HG03108 (cell line): ENCODE measurements at regions not wholly inside any gene's neighbourhood (a gene's known extent, or its start where the extent isn't known, plus 50 kb on each side); places are given as distances from the start of the nearest gene placed in this dataset.

ENCODE experiments used
- ATAC-seq: cut with Tn5 transposase; IDR thresholded peaks from one replicate; pipeline ENCODE4 v1.9.1; 2021; ENCODE audit warnings: moderate library complexity; ENCODE audit not compliant: unreplicated experiment

DNA sequence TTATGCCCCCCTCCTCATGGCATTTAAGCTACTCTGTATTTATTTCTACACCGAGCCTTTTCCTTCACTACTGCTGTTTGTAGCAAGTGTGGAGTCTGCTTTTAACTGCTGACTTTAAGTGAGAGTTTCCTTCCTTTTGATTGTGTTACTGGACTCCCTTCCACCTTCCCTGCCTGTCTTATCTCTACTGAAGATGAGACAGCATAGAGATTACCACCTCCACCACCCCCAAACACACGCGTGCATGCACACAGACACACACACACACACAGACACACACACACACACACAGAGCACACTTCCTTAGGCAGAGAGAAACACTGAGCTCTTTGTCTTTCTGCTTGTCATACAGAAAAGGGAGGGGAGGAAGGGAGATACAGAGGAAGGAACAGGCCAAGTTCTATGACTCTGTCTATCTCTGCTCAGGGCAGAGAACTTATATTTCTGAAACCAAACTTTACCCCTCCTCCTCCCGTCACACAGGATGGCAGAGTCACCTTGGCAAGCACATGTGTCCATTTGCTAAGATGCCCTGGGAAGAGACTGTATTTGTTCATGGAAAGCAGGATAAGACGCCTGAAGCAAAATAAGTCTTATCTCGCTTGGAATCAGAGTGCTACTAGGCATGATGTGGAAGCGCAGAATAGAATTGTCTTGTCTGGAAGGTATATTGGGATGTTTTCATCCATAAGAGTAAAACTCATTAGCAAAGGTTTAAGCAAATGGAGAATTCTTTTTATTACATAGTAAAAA, 81.8 kb upstream of the CAV2 start:
- no peak for ATAC-seq

DNA sequence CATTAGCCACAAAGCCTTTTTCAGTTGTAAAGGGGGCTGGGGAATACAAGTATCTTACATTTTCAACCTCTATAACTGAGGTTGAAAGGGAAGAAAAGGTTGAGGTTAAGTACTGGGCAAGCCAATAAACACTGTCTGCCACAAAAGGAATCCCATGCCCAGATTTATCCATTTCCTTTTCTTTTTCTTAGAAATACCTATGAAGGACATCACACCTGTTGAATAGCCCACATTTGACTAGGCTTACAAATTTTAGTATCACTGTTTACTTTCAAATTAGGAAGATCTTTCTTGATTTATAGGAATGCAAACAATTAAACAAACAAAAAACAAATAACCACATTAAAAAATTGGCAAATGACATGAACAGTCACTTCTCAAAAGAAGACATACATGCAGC, 81.0 kb upstream of the CAV2 start:
- no peak for ATAC-seq

- no peak for ATAC-seq
Measured at GRCh38 chr7:116420003-116420402, 79.5 kb upstream of the CAV2 start.

DNA sequence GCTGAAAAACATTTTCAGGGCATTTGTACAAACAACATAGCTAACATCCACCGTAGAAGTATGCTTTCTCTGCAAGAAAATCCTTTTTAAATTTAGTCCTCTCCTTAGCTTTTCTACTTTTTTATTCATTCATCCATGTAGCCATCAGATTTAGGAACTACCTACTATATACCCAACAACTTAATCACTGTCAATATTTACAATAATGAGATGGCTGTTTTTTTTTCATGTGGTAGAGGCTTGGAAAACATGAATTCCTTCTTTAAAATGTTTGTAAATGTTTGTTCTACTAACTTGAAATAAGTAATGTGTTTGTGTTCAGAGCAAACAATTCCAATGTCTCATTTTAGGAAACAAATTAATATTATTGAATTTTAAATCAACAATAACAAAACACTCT, 78.2 kb upstream of the CAV2 start:
- no peak for ATAC-seq

DNA sequence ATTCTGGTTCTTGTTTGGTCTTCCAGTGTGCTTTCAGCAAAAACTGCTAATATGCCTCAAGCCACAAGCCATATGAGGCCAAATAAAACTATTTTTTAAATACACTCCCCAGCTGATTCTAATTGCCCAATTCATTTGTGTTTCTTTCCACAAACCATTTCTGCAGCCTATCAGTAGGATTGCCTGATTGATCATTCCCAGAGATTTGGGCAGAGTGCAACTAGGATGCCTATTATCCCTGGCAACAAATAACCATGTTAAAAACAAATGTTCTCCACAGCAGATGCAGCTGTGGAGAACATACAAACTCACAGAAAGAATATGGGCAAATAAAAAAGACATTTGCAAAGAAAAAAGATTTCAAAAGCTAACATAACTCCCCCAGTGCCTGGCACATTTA, 76.9 kb upstream of the CAV2 start:
- no peak for ATAC-seq

- no peak for ATAC-seq
Measured at GRCh38 chr7:116423499-116423898, 76.0 kb upstream of the CAV2 start.

DNA sequence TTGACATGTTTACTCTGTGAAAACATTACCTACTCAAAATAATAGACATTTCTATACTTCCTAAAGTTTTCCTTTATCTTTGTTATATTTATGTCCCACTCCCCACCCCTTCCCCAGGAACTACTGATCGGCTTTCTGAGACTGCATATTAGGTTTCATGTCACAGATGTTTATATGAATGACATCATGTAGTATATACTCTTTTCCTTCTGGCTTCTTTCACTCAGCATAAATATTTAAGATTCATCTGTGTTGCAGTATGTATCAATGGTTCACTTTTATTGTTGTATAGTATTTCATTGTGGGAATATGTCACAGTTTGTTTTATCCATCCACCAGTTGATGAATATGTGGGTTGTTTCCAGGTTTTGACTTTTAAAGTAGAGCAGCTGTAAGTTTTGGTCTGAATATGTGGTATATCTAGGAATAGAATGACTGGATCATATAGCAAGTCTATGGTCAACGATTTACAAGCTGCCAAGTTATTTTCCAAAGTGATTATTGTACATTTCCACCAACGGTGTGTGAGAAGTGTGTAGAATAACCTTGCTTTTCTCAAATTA, 73.8 kb upstream of the CAV2 start:
- no peak for ATAC-seq

DNA sequence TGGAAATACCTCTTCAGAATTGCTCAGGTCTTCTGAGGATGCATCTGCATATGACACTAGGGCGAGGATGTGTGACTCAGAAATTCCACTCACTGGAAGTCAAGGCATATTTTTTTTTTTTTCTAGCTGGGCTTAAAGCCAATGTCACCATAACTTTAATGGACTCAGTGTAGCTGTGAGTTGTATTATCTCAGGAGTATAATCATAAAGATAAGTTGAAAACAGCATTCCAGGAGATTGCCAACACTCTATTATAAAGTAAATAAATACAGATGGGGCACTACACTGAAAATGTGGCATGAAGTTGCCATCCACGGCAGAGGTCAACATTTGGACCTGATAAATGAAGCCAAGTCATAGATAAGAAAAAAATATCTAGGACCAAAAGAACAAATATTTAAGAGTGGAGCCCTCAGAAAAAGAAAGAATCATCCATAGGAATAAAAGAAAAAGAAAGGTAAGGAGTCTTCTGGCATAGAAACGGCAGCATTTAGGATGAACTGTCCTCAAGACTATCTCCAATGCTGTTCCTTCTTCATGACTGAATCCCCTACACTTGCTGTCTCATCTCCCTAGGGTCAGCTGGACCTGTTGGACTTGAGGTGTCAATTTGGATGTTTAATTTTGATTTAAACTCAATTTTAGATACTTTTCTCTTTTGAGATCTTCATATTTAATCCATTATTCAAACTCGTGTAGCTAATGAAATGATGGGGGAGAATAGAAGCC, 72.9 kb upstream of the CAV2 start:
- ATAC-seq = no peak

GRCh38 chr7:116429986-116430619, 69.4 kb upstream of the CAV2 start:
- no peak for ATAC-seq

- ATAC-seq = no peak
Measured at GRCh38 chr7:116431787-116432526, 67.6 kb upstream of the CAV2 start.

GRCh38 chr7:116432527-116432916, 67.0 kb upstream of the CAV2 start:
- ATAC-seq = no peak

DNA sequence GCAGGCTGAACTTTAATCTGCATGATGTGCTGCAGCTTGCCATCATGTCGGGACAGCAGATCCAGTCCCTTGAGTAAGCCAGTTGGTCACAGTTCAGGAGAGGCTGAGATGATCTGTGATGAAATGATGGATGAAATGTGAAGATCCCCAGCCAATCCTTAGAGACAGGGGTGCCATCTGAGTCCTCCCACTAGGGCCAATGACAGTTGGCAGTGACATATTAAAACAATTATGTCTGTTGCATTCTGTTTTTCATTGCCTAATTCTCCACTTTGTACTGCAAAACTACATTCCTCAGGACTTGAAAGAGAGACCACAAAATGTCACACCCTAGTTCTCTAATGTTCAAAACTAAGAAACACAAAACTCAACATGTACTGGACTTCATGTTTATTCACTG, 66.3 kb upstream of the CAV2 start:
- ATAC-seq = no peak

DNA sequence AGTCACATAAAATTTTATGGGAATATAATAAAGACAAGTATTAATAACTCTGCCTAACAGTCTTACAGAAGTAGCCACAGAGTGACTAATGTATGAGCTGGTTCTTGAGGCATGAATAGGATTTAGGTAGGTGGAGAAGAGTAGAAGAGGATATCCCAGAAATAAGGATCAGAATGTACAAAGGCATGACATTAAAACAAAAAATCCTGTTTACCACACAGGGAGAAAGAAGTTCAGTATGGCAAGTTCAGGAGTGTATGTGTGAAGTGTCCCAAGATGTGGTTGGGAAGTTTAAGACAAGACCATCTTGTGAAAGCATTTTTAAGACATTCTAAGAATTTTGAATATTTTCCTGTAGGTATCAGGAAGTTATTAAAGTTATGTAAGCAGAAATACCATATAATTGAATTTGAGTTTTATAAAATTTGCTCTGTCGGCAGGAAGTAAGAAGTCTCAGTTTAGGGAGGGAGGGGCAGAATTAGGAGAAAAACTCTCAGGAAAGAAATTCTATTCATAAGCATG, 64.7 kb upstream of the CAV2 start:
- ATAC-seq = no peak

DNA sequence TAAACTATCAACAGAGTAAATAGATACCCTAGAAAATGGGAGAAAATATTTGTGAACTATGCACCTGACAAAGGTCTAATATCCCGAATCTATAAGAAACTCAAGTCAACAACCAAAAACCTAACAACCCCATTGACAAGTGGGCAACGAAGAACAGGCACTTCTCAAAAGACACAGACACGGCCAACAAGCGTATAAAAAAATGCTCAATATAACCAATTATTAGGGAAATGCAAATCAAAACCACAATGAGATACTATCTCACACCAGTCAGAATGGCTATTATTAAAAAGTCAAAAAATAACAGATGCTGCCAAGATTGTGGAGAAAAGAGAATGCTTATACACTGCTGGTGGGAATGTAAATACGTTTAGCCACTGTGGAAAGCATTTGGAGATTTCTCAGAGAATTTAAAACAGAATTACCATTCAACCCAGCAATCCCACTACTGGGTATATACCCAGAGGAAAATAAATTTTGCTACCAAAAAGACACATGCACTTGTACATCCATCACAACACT, 63.2 kb upstream of the CAV2 start:
- no peak for ATAC-seq

DNA sequence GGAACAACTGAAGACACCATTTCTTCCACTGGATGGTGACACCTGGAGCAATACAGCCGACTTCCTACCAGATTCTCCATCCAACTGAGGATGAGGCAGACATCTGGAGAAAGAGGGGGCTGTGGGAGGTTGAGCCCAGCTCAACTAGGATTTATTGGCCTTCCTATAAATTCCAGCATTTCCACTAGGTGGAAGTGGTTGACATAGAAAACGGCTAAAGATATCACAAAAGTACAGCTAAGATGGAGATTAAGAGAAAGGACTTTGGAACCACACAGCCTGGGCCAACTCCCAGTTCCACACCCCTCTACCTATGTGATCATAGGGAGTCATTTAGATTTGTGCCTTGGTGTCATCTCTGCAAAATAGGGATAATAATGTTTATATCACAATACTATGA, 61.3 kb upstream of the CAV2 start:
- no peak for ATAC-seq

- no peak for ATAC-seq
Measured at GRCh38 chr7:116439005-116439404, 60.5 kb upstream of the CAV2 start.

- no peak for ATAC-seq
Measured at GRCh38 chr7:116439841-116440549, 59.5 kb upstream of the CAV2 start.

DNA sequence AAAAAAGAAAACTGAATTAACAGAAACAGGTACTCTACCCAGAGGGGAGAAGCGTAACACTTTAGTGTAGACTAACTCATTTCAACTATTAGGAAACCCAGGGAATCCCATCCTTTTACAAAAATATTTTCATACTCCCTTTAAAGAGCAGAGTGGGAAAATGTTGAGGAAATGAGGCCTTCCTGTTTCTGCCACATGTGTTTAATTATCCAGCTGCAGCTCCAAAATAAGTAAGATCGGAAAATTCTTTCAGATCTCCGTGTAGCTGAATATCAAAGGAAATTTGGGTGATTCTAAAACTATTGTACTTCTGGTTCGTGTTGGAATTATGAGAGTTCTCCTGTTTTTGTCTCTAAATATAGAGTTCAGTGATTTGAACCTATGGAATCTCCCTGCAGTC, 58.0 kb upstream of the CAV2 start:
- no peak for ATAC-seq

DNA sequence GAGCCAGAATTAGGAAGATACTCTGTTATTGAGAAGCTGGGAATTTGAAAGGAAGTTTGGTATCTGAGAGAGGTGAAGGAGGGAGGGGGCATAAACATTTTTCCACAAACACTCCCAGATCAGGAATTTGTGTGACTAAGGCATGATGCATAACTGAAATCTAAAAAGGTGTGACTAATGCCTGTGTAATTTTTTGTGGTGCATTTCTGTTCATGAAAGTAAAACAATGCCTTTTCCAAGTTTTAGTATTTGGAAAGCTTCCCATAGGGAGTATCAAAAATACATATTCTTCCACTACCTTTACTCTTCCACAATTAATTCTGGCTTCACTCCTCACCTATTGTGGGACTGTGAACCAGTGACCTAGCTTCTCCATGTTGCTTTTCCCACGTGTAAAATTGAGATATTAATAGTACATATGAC, 56.4 kb upstream of the CAV2 start:
- no peak for ATAC-seq

GRCh38 chr7:116443646-116444045, 55.9 kb upstream of the CAV2 start:
- ATAC-seq = no peak
